Naive B cell (primary cell): ENCODE measurements at regions not wholly inside any gene's neighbourhood (a gene's known extent, or its start where the extent isn't known, plus 50 kb on each side); places are given as distances from the start of the nearest gene placed in this dataset.

ENCODE experiments used
- ATAC-seq, 2 donors: fragments of 150-1000 bp; cut with Tn5 transposase; 2 replicates each; pipeline ENCODE4 v1.10.0; 2021; ENCODE audit warnings: low read depth in 2 of 2, mild to moderate bottlenecking in 2 of 2, moderate library complexity in 2 of 2
- DNase-seq: peaks from one replicate; pipeline ENCODE4 v3.0.0; 2022
- H3K27ac Mint-ChIP-seq, 6 donors: one replicate each; pipeline ENCODE4 v1.8.0; 2020 to 2022; ENCODE audit warnings: mild to moderate bottlenecking in 6 of 6, mixed read lengths in 6 of 6, moderate library complexity in 5 of 6, inconsistent platforms in 2 of 6
- H3K27me3 Mint-ChIP-seq, 3 donors: one replicate each; pipeline ENCODE4 v1.8.0; 2021 to 2022; ENCODE audit warnings: mixed read lengths in 3 of 3, mild to moderate bottlenecking in 1 of 3
- H3K36me3 Mint-ChIP-seq, 2 donors: one replicate each; pipeline ENCODE4 v1.8.0; 2020 to 2022; ENCODE audit warnings: mixed read lengths in 2 of 2, inconsistent platforms in 1 of 2, mild to moderate bottlenecking in 1 of 2
- H3K4me1 Mint-ChIP-seq, 3 donors: one replicate each; pipeline ENCODE4 v1.8.0; 2020 to 2022; ENCODE audit warnings: mixed read lengths in 3 of 3, inconsistent platforms in 1 of 3, mild to moderate bottlenecking in 1 of 3, moderate library complexity in 1 of 3
- H3K4me3 Mint-ChIP-seq, 8 donors: one replicate each; pipeline ENCODE4 v1.8.0; 2020 to 2022; ENCODE audit warnings: mild to moderate bottlenecking in 8 of 8, mixed read lengths in 8 of 8, moderate library complexity in 8 of 8, inconsistent platforms in 2 of 8
- H3K9me3 Mint-ChIP-seq, 7 donors: one replicate each; pipeline ENCODE4 v1.8.0; 2020 to 2022; ENCODE audit warnings: mixed read lengths in 7 of 7, mild to moderate bottlenecking in 5 of 7, inconsistent platforms in 2 of 7, moderate library complexity in 1 of 7

DNA sequence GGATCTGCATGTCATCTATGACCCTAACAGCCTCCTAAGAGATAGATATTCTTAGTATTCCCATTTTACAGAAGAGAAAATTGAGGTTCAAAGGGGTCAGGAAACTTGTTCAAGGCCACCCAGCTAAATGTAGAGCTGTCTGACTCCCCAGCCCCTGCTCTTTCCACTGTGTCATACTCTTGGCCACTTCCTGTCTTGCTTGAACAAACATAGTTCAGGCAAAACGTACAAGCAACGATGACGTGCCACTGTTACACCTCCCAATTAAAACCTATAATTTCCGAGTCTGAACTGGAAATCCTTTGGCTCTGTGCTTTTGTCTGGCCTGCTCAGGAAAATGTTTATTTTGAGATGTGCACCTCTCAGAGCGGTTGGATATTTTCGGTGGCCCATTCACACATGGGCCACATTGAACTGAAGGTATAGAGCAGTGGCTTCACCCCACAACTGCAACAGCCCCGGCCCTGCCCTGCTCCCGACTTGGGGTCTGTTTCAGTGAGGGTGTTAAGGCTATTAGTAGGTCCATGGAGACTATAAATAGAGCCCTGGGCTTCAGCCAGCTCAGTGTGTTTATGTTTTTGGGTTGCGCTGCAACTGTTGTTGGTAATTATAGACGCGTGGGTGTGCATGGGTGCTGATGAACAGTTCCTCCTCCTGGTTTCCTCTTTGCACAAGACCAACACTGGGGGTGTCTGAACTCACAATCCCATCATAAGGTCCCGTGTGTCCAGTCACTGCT lies 172.3 kb upstream of the ADO start:
- H3K27ac Mint-ChIP-seq: peak overlapping the region; percentile 96 to 100 (median 98)
- H3K4me1 Mint-ChIP-seq: peaks cover 6 to 33% (median 30%) of the 10 kb centered on the region in 3 donors

DNA sequence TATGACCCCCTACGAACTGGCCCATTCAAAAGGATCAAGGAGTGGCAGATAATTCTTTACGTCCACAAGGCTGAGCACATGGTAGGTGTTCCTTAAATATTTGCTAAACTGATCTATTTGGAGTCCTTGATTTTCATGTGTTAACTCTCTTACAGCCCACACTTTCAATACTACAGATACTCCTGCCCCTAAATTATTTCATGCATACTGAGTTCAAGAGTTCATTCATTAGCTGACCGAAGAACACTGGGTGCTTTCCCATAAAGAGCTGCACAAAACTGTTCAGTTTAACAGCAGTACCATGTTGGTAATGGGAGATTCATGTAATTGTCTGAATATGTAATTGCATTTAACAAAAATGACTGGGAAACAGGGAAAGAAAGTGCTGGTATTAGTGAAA lies 170.5 kb upstream of the ADO start:
- Mint-ChIP-seq H3K9me3 (peaks cover 0 to 4% (median 0%) of the 10 kb centered on the region in 7 donors), H3K27me3 (no peaks in the 10 kb centered on the region), H3K4me1 (peaks cover 0 to 36% (median 29%) of the 10 kb centered on the region in 3 donors), H3K27ac (peak overlapping the region in 3 of 6 donors; percentile 36 to 87 (median 79)), H3K4me3 (peak overlapping the region in 1 of 8 donors; percentile 61), H3K36me3 (no peaks in the 10 kb centered on the region)
- ATAC-seq (no peak), DNase-seq (no peak)

More for the DNA sequence above, 172.3 kb upstream of the ADO start:
- H3K4me3 Mint-ChIP-seq: peak overlapping the region; percentile 32 to 95 (median 84)
- peaks cover 0 to 4% (median 0%) of the 10 kb centered on the region in 7 donors for H3K9me3 Mint-ChIP-seq
- no peaks in the 10 kb centered on the region for H3K27me3 Mint-ChIP-seq
- no peaks in the 10 kb centered on the region for H3K36me3 Mint-ChIP-seq
- peak; percentile 79 for DNase-seq
- ATAC-seq: peak; percentile 83 to 84

DNA sequence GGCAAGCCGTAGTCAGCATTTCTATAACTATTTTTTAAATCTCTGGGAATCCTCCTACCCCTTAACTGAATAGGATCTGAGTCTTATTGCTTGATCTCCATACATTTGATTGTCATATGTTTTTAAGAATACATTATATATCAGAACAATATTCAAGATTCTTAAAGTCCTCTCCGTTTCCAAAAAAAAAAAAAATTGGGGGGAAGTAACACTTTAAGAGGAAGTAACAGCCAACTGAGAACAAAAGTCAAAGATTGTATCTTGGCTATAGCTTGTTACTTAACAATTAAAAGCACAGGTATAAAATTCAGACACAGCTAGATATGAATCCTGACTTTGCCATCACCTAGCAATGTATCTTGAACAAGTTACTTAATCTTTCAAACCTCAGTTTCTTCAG lies 169.9 kb upstream of the ADO start:
- Mint-ChIP-seq H3K4me1 (peaks cover 0 to 41% (median 32%) of the 10 kb centered on the region in 3 donors), H3K9me3 (peaks cover 0 to 4% (median 0%) of the 10 kb centered on the region in 7 donors), H3K27me3 (no peaks in the 10 kb centered on the region), H3K4me3 (peak overlapping the region in 1 of 8 donors; percentile 14), H3K36me3 (no peaks in the 10 kb centered on the region), H3K27ac (peak overlapping the region in 2 of 6 donors; percentile 29 to 80)
- DNase-seq (no peak), ATAC-seq (no peak)

DNA sequence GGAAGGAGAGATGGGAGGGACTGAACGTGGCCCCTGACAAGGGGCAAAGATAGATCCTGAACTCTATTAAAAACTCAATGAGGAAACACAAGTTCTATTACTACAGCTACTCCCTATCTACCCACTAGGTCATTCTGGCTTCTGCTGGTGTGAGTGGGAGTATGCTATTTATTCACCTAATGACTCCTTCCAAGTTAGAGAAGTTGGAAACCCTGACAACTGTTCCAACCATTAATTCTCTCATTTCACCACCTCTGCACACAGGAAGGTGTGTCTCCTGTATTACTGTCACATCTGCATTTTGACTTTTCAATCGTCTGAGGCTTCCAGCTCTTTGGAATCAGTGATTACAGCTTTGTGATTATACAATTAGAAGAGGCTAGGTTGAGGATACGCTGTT lies 169.4 kb upstream of the ADO start:
- H3K36me3 Mint-ChIP-seq: no peaks in the 10 kb centered on the region

DNA sequence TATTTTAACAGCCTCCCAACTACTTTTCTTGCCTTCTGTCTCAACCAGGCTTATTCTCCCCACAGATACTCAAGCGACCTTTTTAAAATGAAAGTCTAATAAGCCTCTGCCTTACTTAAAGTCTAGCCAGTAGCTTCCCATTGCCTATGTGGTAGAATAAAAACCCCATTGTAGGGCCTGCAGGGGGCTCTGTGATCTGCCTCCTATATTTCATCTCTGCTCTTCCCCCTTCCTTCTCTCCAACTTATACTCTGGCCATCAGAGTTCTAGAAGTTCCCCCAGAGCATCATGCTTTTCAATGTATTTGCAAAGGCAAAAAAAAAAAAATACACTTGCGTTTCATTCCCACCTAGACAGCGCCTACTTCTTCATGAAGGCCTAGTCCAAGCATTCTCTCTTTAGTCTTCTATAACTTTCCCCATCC lies 167.7 kb upstream of the ADO start:
- DNase-seq (no peak), ATAC-seq (no peak)
- no peaks in the 10 kb centered on the region for H3K9me3 Mint-ChIP-seq
- H3K27ac Mint-ChIP-seq: no peak overlapping the region
- H3K4me1 Mint-ChIP-seq: peaks cover 0 to 36% (median 36%) of the 10 kb centered on the region in 3 donors
- no peaks in the 10 kb centered on the region for H3K27me3 Mint-ChIP-seq
- H3K36me3 Mint-ChIP-seq: no peaks in the 10 kb centered on the region
- H3K4me3 Mint-ChIP-seq: no peak overlapping the region

More for the DNA sequence above, 169.4 kb upstream of the ADO start:
- no peak for ATAC-seq
- peak overlapping the region in 1 of 8 donors; percentile 14 for H3K4me3 Mint-ChIP-seq
- DNase-seq: no peak
- H3K4me1 Mint-ChIP-seq: peaks cover 0 to 44% (median 36%) of the 10 kb centered on the region in 3 donors
- H3K9me3 Mint-ChIP-seq: peaks cover 0 to 4% (median 0%) of the 10 kb centered on the region in 7 donors
- H3K27me3 Mint-ChIP-seq: no peaks in the 10 kb centered on the region
- H3K27ac Mint-ChIP-seq: peak overlapping the region in 4 of 6 donors; percentile 10 to 75 (median 58)

DNA sequence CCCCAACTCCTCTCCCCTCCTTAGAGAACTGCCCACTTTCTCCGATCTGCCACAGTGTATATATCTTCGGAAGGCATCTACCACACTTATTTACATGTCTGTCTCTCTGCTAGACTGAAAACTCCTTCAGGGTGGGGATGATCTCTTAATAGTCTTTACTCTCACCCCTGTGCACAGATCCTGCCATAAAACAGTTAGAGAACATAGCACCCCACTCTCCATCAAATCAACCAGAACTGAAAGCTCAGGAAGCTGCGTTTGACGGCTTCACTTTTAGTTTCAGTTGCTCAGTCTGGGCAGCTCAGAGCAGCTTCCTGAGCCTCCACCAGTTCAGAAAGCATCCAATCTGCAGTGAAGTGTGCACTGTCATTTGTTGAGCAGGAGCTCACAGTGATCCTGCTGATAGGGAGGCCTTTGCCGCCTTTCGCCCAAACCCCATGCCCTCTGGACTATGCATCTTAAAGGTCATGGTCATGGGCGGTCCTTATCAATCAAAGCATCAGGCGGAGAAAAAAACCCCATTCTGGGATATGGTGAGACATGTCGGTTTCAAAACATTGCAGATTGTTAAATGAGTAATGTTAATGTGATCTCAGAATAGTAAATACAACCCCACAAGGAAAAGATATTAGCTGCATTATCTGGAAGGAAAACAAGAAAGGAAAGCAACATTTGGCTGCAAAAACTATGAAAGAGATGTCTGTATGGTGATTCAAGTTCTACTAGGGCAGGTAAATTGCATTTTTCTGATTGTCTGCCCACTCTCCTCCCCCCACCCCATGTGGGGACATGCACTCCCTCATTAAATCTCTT lies 167.1 kb upstream of the ADO start:
- Mint-ChIP-seq H3K36me3 (no peaks in the 10 kb centered on the region), H3K9me3 (no peaks in the 10 kb centered on the region), H3K27me3 (no peaks in the 10 kb centered on the region), H3K4me3 (no peak overlapping the region), H3K27ac (no peak overlapping the region), H3K4me1 (peaks cover 0 to 30% (median 29%) of the 10 kb centered on the region in 3 donors)
- DNase-seq (peak; percentile 59), ATAC-seq (peak; percentile 65 to 66)

DNA sequence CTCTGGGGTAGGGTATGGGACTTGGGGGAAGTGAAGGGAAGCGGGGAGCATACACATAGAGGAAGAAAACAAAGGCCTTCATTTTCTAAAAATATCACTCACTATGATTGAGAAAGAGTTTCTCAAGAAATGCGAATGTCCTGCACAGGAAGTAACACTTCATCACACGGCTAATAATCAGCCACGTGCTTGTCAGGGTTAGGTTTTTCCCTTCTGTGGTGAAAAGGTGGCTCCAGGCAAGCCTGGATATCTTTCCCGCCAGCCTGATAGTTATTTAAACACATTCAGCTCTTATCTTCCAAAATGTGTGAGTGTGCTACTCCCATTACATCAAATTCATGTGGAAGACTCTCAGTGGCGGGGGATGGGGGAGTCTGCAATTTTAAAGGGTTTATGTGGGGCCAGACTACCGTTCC lies 166.4 kb upstream of the ADO start:
- ATAC-seq: peak; percentile 29 to 50
- no peak for DNase-seq
- Mint-ChIP-seq H3K36me3 (no peaks in the 10 kb centered on the region), H3K27me3 (no peaks in the 10 kb centered on the region), H3K9me3 (no peaks in the 10 kb centered on the region), H3K4me1 (peaks cover 0 to 25% (median 25%) of the 10 kb centered on the region in 3 donors), H3K27ac (peak overlapping the region in 1 of 6 donors; percentile 72), H3K4me3 (no peak overlapping the region)

DNA sequence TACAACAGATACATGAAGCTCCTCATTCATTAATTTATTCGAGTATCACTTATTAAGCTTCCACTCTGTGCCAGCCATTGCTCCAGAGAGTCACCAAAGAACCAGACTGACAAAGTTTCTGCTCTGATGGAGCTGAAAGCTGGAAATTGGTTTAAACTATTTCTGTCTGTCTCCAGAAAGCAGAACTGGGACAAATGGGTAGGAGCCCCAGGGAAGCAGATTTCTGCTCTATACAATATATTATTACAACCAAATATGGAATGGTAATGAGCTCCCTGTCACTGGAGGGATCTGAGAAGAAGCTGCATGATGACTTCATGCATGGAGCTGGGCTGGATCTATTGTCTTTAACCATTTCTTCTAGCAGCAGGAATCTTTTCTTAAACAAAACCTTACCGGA lies 165.4 kb upstream of the ADO start:
- peak overlapping the region in 3 of 8 donors; percentile 34 to 67 (median 39) for H3K4me3 Mint-ChIP-seq
- H3K36me3 Mint-ChIP-seq: no peaks in the 10 kb centered on the region
- H3K27me3 Mint-ChIP-seq: no peaks in the 10 kb centered on the region
- H3K27ac Mint-ChIP-seq: no peak overlapping the region
- ATAC-seq: no peak
- H3K9me3 Mint-ChIP-seq: no peaks in the 10 kb centered on the region
- no peak for DNase-seq
- H3K4me1 Mint-ChIP-seq: peaks cover 0 to 24% (median 22%) of the 10 kb centered on the region in 3 donors

DNA sequence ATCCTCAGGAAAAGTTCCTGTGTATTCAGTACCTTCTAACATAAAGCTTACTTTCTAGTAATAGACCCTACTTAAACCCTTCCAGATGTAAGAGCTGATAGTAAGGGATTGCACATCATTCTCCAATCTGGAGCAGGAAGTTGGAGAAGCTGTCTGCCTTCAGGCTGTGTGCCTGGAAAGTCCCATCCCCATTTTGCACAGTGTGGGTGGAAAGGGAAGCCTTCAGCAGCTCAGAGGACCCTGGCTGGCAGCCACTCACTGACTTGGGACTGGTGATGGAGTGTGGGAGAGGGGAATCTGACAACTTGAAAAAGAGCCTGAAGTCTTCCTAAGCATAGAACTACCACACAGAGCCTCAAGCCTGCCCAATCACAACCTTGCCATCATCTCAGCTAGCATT lies 164.1 kb upstream of the ADO start:
- Mint-ChIP-seq H3K9me3 (no peaks in the 10 kb centered on the region), H3K4me1 (peaks cover 0 to 16% (median 13%) of the 10 kb centered on the region in 3 donors), H3K4me3 (no peak overlapping the region), H3K27ac (no peak overlapping the region), H3K36me3 (no peaks in the 10 kb centered on the region), H3K27me3 (no peaks in the 10 kb centered on the region)
- DNase-seq: no peak
- no peak for ATAC-seq

DNA sequence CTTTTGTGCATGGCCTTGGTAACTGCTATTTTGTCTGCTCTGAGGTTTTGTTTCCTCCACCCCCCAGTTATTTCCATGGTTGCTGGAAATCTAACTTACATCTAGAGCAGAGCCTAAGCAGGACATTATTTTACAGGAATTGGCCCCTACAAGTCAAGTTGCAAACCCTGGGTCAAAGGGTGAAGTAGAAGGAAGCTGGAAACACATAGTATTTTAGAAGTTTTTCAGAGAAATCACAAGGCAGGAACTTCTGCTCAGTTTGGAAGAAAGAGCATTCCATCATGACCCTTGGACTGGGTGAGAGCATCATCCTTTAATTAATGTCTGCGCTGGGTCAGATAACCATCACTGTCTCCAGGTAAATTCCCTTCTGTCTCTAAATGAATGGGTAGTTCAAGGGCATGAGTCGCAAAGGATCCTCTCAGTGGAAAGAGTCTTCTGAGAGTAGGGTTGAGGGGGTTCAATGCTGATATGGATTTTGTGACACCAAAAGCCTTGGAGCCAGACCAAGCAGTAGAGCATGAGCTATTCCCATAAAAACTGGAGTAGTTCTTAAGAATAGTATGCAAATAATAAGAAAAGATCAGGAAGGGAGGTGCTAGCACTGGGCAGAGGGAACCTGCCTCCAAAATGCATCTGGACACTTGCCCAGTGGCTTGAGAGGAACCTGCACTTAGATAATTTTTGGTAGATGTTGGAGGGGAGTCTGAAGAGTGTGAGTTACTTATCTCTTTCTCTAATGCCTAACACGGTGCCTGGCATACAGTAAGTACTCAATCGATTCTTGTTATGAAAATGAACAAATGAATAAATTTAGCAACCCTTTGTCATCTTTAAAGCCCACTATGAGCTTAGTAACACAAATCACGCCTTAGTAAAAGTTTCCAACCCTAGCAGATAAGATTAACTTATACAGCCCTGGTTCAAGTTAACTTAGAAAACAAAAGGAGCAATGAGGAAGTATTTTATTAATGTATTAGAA lies 160.6 kb upstream of the ADO start:
- H3K9me3 Mint-ChIP-seq: no peaks in the 10 kb centered on the region
- peaks cover 20 to 32% (median 22%) of the 10 kb centered on the region in 3 donors for H3K4me1 Mint-ChIP-seq
- H3K4me3 Mint-ChIP-seq: no peak overlapping the region
- H3K27me3 Mint-ChIP-seq: peaks cover 5 to 15% (median 9%) of the 10 kb centered on the region in 3 donors
- ATAC-seq (no peak), DNase-seq (no peak)
- H3K27ac Mint-ChIP-seq: no peak overlapping the region
- H3K36me3 Mint-ChIP-seq: no peaks in the 10 kb centered on the region

DNA sequence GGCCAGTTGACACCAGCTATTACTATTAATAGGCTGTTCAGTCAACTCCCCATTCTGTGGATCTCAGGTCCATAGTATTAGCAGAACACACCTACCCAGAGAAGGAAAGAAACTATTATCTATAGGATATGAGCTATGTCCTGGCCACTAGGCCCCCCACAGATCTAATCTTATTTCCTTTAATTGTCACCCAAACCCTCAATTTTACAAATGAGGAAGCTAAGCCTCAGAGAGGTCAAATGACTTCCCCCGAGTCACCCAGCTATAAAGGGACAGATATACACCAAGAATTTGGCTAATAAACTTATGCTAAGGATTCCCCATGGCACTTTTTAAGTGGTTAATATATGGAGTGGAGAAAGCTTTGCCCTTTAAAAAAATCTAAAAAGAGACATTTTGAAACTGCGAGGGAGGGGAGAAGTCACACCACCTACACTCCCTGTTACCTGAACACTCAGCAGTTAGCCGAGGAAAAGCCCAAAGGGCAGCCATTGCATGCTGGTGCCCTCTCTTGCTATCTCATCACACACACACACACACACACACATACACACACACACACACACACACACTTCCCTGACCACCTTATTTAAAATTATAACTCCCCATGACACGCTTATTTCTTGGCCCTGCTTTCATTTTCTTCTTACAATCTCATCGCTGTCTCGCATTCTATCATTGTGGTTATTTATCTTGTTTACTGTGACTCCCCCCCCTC lies 157.0 kb upstream of the ADO start:
- peaks cover 0 to 2% (median 0%) of the 10 kb centered on the region in 7 donors for H3K9me3 Mint-ChIP-seq
- ATAC-seq (no peak), DNase-seq (no peak)
- no peak overlapping the region for H3K27ac Mint-ChIP-seq
- peaks cover 13 to 17% (median 13%) of the 10 kb centered on the region in 3 donors for H3K27me3 Mint-ChIP-seq
- H3K4me3 Mint-ChIP-seq: peak overlapping the region in 2 of 8 donors; percentile 35 to 65
- no peaks in the 10 kb centered on the region for H3K36me3 Mint-ChIP-seq
- H3K4me1 Mint-ChIP-seq: peaks cover 28 to 46% (median 41%) of the 10 kb centered on the region in 3 donors

DNA sequence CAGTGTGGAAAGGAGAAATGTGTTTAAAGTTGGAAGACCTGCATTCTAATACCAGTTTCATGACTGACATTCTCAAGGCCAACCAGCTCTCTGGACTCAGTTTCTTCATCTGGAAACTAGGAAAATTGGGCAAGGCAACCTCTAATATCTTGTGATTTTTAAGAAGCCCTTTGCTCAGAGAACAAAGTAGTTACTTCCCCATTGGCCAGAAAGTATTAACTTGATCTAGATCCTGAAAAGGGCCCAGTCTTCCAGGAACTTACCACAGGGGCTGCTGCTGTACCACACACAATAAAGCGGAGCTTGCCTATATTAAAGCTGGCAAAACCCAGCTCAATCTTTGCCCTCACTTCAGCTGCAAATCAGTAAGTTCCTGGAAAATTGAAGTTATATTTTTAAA lies 155.6 kb upstream of the ADO start:
- ATAC-seq: no peak
- DNase-seq: no peak
- Mint-ChIP-seq H3K36me3 (no peaks in the 10 kb centered on the region), H3K4me1 (peaks cover 40 to 56% (median 55%) of the 10 kb centered on the region in 3 donors), H3K27ac (no peak overlapping the region), H3K27me3 (peaks cover 13 to 18% (median 17%) of the 10 kb centered on the region in 3 donors), H3K4me3 (no peak overlapping the region), H3K9me3 (peaks cover 0 to 3% (median 0%) of the 10 kb centered on the region in 7 donors)
